ENCODE measurements at regions not wholly inside any gene's neighbourhood (a gene's known extent, or its start where the extent isn't known, plus 50 kb on each side); places are given as distances from the start of the nearest gene placed in this dataset.

GRCh38 chr6:134752445-134752844, 197.5 kb downstream of the ALDH8A1 start:
- TF ChIP-seq POLR2A (IDR thresholded peaks at IDR 0.05; ENCODE audit: low read length) (no peak), CTCF (IDR thresholded peaks at IDR 0.05) (no peak), EP300 (IDR thresholded peaks at IDR 0.05) (no peak), ZC3H11A (IDR thresholded peaks at IDR 0.05) (no peak)
